ENCODE measurements at regions not wholly inside any gene's neighbourhood (a gene's known extent, or its start where the extent isn't known, plus 50 kb on each side); places are given as distances from the start of the nearest gene placed in this dataset.

- TF ChIP-seq GATA2 (IDR thresholded peaks at IDR 0.05; ENCODE audit: low read depth, low read length) = no peak
- no peak for TF ChIP-seq GATA3 (IDR thresholded peaks at IDR 0.05; ENCODE audit: low read depth, low read length)
Observed at GRCh38 chr1:221246067-221246466, 366.8 kb downstream of the HLX start.

Measured in SH-SY5Y (cell line).